Heart right ventricle (tissue), 16 donors: ENCODE measurements at regions not wholly inside any gene's neighbourhood (a gene's known extent, or its start where the extent isn't known, plus 50 kb on each side); places are given as distances from the start of the nearest gene placed in this dataset.

Source experiments
- ATAC-seq, 8 donors: fragments of 200-7000 bp; cut with Tn5 transposase; one replicate each; pipeline ENCODE4 v1.9.1; 2020; ENCODE audit warnings: mild to moderate bottlenecking in 8 of 8, moderate library complexity in 8 of 8, moderate number of reproducible peaks in 1 of 8
- DNase-seq, 2 donors: peaks; one replicate each; pipeline ENCODE4 v3.0.0-alpha.2; 2020
- H3K27ac ChIP-seq, 10 donors: fragments of 200-600 bp; sonication (generic) in 2 of 10; one replicate each; pipeline versions ENCODE4 v1.5.0 to v1.8.0; 2020 to 2022; ENCODE audit warnings: mild to moderate bottlenecking in 3 of 10
- H3K27me3 ChIP-seq, 7 donors: fragments of 200-600 bp; one replicate each; pipeline ENCODE4 v1.8.0; 2021 to 2022; ENCODE audit warnings: mild to moderate bottlenecking in 2 of 7
- H3K36me3 ChIP-seq, 9 donors: fragments of 200-600 bp; sonication (generic) in 1 of 9; one replicate each; pipeline versions ENCODE4 v1.5.0 to v1.8.0; 2020 to 2022; ENCODE audit warnings: mild to moderate bottlenecking in 2 of 9
- H3K4me1 ChIP-seq, 9 donors: fragments of 200-600 bp; sonication (generic) in 1 of 9; one replicate each; pipeline versions ENCODE4 v1.5.0 to v1.8.0; 2020 to 2022; ENCODE audit warnings: mild to moderate bottlenecking in 4 of 9
- H3K4me3 ChIP-seq, 10 donors: fragments of 200-600 bp; sonication (generic) in 2 of 10; one replicate each; pipeline versions ENCODE4 v1.5.0 to v1.8.0; 2020 to 2022; ENCODE audit warnings: mild to moderate bottlenecking in 7 of 10, moderate library complexity in 2 of 10
- H3K9me3 ChIP-seq, 11 donors: fragments of 200-600 bp in 10 of 11; sonication (generic) in 2 of 11; one replicate each; pipeline versions ENCODE4 v1.5.0 to v1.8.0; 2013 to 2022; ENCODE audit warnings: mild to moderate bottlenecking in 2 of 11, control low read depth in 1 of 11, moderate library complexity in 1 of 11
- WGBS, 2 donors: extraction: QIAGEN DNeasy Blood & Tissue Kit; methylation state at CpG; one replicate each; pipeline ENCODE4 v1.1.7; 2013; ENCODE audit warnings: inconsistent platforms in 1 of 2; 5-methylcytosine and 5-hydroxymethylcytosine counted together
- intact Hi-C, 10 donors: fragments of 100-400 bp; cut with DNase I; formaldehyde crosslinking; loops; one replicate each; pipeline versions ENCODE4 v1.11.1 to v1.14.2; 2022
- TF ChIP-seq, protein P1 (sequence below), 9 donors: fragments of 200-600 bp; sonication (generic) in 2 of 9; IDR thresholded peaks; one replicate each; pipeline versions ENCODE4 v1.5.0 to v1.8.0; 2021 to 2022; ENCODE audit warnings: antibody characterized with exemption in 9 of 9, mild to moderate bottlenecking in 5 of 9, moderate library complexity in 1 of 9
- donor health status: Arrhythmogenic right ventricular cardiomyopathy.
- donor health status: ischemic (EF 13 %, LVEDD 7.1; RV severe dilation, severe dysfunction).
- donor health status: healthy with polysubstance abuse.
- donor health status: DM: no; HTN: yes; CAD: no.
- donor health status: DM: no; HTN: no; CAD: no.
- donor health status: ischemic (EF 25% LVEDD 6.9; RV normal size, moderate dysfunction).
- donor health status: ischemic (EF 25% LVEDD 5.7; RV mildly dilated, moderate dysfunction).
- donor health status: healthy.
- donor health status: DM: yes; HTN: yes; CAD: no.
- donor health status: Ischemic cardiomyopathy.
- donor health status: ischemic (EF 35%, LVEDD 5.7; RV mildly dilated, moderate dysfunction).
- donor health status: nonischemic (EF 11% LVEDD 7.7; RV severe dilation, severe dysfunction).
- donor health status: DM: yes; HTN: yes; CAD: no.
- donor health status: PGD.
- donor health status: ischemic (EF 29% LVEDD 5.4; RV normal size, mild dysfunction).
- donor health status: nonischemic (EF 23%, LVEDD 6.1; RV moderate dilation, normal function).

DNA sequence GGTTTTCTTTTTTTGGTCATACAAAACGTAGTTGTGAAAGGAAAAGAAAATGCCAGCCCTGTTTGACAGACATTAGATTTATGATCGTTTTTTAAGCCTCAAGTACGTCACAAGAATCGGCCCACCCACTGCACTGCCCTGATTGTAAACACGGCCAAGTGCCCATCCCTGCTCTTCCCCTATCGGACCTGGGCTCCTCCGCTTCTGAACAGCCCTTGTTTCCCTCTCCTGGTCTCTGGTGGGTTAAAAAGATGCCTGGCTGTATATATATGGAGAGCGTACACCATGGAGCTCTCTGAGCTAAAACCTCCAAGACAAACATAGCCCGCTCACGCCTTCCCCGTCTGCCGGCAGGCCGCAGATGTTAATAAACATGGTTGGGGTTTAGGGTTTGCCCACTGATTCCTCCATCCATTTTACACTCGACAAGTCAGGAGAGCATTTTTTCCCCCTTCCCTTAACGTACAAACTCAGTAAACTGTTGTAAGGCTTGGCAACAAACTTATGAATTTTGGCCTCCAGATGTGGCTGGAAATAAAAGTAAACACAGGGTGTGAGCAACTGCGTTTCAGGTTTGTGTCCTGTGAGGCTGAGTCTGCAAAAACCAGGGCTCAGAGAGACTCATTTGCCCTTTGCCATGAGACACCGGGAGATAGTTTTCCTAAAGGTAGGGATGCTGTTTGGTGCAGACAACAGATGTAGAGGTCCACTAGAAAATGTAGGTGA is 325.9 kb downstream of the SOX9 start:
- peaks cover 0 to 18% (median 0%) of the 10 kb centered on the region in 7 donors for H3K27me3 ChIP-seq
- intact Hi-C loops = no loop called here
- no peaks in the 10 kb centered on the region for H3K9me3 ChIP-seq
- 85% methylated on average over 17 of the region's 17 CpGs for WGBS, 2 donors
- no peaks in the 10 kb centered on the region for H3K36me3 ChIP-seq
- no peaks in the 10 kb centered on the region for H3K4me1 ChIP-seq
- DNase-seq (no peak), ATAC-seq (no peak)
- no peak overlapping the region for H3K27ac ChIP-seq
- TF ChIP-seq, protein P1, sequence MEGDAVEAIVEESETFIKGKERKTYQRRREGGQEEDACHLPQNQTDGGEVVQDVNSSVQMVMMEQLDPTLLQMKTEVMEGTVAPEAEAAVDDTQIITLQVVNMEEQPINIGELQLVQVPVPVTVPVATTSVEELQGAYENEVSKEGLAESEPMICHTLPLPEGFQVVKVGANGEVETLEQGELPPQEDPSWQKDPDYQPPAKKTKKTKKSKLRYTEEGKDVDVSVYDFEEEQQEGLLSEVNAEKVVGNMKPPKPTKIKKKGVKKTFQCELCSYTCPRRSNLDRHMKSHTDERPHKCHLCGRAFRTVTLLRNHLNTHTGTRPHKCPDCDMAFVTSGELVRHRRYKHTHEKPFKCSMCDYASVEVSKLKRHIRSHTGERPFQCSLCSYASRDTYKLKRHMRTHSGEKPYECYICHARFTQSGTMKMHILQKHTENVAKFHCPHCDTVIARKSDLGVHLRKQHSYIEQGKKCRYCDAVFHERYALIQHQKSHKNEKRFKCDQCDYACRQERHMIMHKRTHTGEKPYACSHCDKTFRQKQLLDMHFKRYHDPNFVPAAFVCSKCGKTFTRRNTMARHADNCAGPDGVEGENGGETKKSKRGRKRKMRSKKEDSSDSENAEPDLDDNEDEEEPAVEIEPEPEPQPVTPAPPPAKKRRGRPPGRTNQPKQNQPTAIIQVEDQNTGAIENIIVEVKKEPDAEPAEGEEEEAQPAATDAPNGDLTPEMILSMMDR (IDR thresholded peaks at IDR 0.05) = no peak
- H3K4me3 ChIP-seq = no peak overlapping the region

DNA sequence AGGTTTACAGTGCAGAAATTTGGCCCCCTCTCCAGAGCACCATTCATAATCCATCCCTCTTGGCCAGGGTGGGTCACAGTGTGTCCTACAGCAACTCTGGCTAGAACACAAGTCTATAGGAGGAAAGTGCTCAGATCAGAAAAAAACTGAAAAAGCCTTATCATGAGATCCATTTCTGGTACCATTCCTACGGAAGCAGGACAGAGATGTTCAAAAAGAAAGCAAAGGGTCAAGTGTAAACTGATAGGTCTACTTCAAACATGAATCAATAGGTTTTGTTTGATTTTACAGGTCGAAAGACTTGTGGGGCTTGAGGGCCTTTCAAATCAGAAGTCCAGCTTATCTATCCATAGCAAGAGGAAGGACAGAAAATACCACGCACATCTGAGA is 326.4 kb downstream of the SOX9 start:
- no peaks in the 10 kb centered on the region for H3K9me3 ChIP-seq
- 77 to 80% methylated on average over 3 of the region's 3 CpGs for WGBS, 2 donors
- peaks cover 0 to 23% (median 0%) of the 10 kb centered on the region in 7 donors for H3K27me3 ChIP-seq
- TF ChIP-seq, protein P1 (IDR thresholded peaks at IDR 0.05) = no peak
- H3K27ac ChIP-seq = no peak overlapping the region
- no peak overlapping the region for H3K4me3 ChIP-seq
- ATAC-seq (no peak), DNase-seq (no peak)
- H3K36me3 ChIP-seq = no peaks in the 10 kb centered on the region
- intact Hi-C loops = no loop called here
- no peaks in the 10 kb centered on the region for H3K4me1 ChIP-seq

DNA sequence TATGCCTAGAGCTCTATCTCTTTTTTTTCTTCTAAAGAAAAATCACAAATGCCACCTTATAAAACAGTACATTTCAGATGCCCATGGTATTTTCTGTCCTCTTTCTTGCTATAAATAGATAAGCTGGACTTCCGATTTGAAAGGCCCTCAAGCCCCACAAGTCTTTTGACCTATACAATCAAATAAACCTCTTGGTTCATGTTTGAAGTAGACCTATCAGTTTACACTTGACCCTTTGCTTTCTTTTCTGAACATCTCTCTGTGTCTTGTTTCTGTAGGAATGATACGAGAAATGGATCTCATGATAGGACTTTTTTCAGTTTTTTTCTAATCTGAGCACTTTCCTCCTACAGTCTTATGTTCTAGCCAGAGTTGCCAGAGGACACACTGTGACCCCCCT is 327.2 kb downstream of the SOX9 start:
- 63 to 68% methylated on average over 2 of the region's 2 CpGs for WGBS, 2 donors
- no peak for ATAC-seq
- H3K4me3 ChIP-seq = no peak overlapping the region
- no peak for DNase-seq
- no peaks in the 10 kb centered on the region for H3K4me1 ChIP-seq
- intact Hi-C loops = no loop called here
- no peaks in the 10 kb centered on the region for H3K36me3 ChIP-seq
- no peaks in the 10 kb centered on the region for H3K9me3 ChIP-seq
- H3K27me3 ChIP-seq = peaks cover 0 to 25% (median 0%) of the 10 kb centered on the region in 7 donors
- TF ChIP-seq, protein P1 (IDR thresholded peaks at IDR 0.05) = no peak
- no peak overlapping the region for H3K27ac ChIP-seq

DNA sequence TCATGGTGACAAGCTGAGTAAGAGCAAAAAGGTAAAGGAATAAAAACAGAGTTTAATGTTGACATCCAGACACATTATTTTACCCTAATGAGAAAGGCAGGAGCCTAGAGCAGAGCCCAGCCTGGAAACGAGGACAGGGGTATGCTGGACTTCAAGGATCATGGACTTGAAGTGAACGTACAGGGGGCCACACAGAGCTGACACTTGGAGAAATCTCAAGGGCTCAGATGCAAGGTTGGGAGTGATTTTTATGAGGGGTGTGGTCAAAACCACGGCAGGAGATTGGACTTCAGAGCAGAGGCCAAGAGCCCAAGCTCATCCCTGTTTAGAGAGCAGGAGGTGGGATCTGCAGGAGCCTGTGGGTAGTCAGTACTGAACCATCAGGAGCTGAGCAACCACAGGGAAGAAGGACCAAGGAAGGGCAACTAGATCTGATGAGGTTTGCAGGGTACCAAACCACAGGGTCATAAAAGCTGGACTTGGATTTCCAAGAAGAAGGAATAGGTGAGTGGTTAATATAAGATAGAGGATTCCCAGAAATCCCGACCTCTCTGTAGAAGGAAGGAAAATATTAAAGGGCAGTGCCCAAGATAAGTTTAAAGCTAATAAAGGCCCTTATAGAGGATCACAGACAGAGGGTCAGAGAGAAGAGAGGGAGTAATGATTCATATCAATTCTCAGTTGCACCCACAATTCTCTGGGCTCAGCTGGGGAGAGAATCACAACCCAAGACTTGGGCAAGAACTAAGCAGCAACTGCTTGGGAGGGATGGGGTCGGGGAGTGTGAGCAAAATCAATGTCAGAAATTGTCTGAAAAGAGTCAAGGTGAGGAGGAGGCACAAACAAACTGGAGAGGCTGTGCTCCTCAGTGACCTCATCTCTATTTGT is 331.7 kb downstream of the SOX9 start:
- Histone ChIP-seq H3K4me3 (no peak overlapping the region), H3K27me3 (peaks cover 0 to 15% (median 0%) of the 10 kb centered on the region in 7 donors), H3K4me1 (no peaks in the 10 kb centered on the region), H3K9me3 (no peaks in the 10 kb centered on the region), H3K27ac (no peak overlapping the region), H3K36me3 (no peaks in the 10 kb centered on the region)
- ATAC-seq = no peak
- intact Hi-C loops = no loop called here
- DNase-seq = no peak
- TF ChIP-seq, protein P1 (IDR thresholded peaks at IDR 0.05) = no peak
- 67 to 68% methylated on average over 5 of the region's 5 CpGs for WGBS, 2 donors
